ENCODE measurements at regions not wholly inside any gene's neighbourhood (a gene's known extent, or its start where the extent isn't known, plus 50 kb on each side); places are given as distances from the start of the nearest gene placed in this dataset.

GRCh38 chr14:76271041-76271755 lies 104.7 kb upstream of the ESRRB start:
- TF ChIP-seq, protein P1, sequence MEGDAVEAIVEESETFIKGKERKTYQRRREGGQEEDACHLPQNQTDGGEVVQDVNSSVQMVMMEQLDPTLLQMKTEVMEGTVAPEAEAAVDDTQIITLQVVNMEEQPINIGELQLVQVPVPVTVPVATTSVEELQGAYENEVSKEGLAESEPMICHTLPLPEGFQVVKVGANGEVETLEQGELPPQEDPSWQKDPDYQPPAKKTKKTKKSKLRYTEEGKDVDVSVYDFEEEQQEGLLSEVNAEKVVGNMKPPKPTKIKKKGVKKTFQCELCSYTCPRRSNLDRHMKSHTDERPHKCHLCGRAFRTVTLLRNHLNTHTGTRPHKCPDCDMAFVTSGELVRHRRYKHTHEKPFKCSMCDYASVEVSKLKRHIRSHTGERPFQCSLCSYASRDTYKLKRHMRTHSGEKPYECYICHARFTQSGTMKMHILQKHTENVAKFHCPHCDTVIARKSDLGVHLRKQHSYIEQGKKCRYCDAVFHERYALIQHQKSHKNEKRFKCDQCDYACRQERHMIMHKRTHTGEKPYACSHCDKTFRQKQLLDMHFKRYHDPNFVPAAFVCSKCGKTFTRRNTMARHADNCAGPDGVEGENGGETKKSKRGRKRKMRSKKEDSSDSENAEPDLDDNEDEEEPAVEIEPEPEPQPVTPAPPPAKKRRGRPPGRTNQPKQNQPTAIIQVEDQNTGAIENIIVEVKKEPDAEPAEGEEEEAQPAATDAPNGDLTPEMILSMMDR (IDR thresholded peaks at IDR 0.05): no peak
- WGBS, 2 donors: 80 to 82% methylated on average over 15 of the region's 15 CpGs

DNA sequence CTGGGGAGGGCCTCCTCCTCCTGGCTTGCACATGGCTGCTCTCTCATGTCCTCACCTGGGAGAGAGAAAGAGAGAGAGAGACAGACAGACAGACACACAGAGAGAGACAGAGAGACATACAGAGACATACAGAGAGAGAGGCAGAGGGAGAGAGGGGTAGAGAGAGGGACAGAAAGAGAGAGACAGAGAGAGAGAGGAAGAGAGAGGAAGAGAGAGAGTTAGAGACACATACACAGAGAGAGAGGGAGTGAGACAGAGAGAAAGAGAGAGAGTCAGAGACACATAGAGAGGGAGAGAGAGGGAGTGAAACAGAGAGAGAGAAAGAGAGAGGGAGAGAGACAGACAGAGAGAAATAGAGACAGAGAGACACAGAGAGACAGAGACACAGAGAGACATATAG lies 103.6 kb upstream of the ESRRB start:
- Histone ChIP-seq H3K9me3 (no peaks in the 10 kb centered on the region), H3K36me3 (no peaks in the 10 kb centered on the region), H3K4me1 (peaks cover 0 to 9% (median 1%) of the 10 kb centered on the region in 9 donors), H3K4me3 (no peak overlapping the region), H3K27me3 (peaks cover 0 to 16% (median 0%) of the 10 kb centered on the region in 7 donors), H3K27ac (no peak overlapping the region)
- DNase-seq: no peak
- ATAC-seq: no peak
- intact Hi-C loops (cut with DNase I): no loop called here
- TF ChIP-seq, protein P1 (IDR thresholded peaks at IDR 0.05): no peak

More at GRCh38 chr14:76271041-76271755, 104.7 kb upstream of the ESRRB start:
- Histone ChIP-seq H3K36me3 (no peaks in the 10 kb centered on the region), H3K9me3 (no peaks in the 10 kb centered on the region), H3K27ac (no peak overlapping the region), H3K4me1 (peaks cover 0 to 13% (median 5%) of the 10 kb centered on the region in 9 donors), H3K27me3 (peaks cover 0 to 16% (median 0%) of the 10 kb centered on the region in 7 donors), H3K4me3 (no peak overlapping the region)
- DNase-seq: no peak
- intact Hi-C loops (cut with DNase I): no loop called here
- no peak for ATAC-seq

DNA sequence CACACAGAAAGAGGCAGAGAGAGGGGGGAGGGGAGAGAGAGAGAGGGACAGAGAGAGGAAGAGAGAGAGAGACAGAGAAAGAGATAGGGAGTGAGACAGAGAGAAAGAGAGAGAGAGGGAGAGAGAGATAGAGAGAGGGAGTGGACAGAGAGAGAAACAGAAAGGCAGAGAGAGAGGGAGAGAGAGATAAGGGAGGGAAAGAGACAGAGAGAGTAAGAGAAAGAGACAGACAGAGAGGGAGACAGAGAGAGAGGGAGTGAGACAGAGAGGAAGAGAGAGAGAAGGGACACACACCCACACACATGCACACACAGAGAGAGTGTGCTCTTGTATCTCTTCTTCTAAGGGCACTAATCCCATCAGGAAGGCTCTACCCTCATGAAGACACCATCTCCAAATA lies 103.2 kb upstream of the ESRRB start:
- Histone ChIP-seq H3K9me3 (no peaks in the 10 kb centered on the region), H3K27me3 (peaks cover 0 to 16% (median 0%) of the 10 kb centered on the region in 7 donors), H3K27ac (no peak overlapping the region), H3K4me1 (peaks cover 0 to 4% (median 0%) of the 10 kb centered on the region in 9 donors), H3K36me3 (no peaks in the 10 kb centered on the region), H3K4me3 (no peak overlapping the region)
- intact Hi-C loops (cut with DNase I): no loop called here
- TF ChIP-seq, protein P1 (IDR thresholded peaks at IDR 0.05): no peak
- no peak for DNase-seq
- ATAC-seq: no peak

DNA sequence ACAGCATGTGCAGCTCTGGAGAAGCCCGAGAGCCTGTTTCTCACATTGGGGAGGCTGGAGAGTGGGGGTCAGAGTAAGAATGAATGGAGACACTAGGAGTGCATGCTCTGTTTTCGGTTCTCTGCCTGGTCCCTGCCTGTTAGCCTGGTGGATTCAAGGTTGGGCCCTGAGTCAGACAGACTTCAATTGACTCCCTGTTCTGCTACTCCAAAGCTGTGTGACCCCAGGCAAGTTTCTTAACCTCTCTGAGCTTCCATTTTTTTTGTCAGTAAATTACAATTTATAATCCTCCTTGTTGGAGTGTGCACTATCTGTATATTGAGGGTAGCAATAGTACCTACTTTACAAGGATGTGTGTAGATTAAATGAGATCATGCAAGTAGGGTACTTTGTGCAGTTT lies 102.6 kb upstream of the ESRRB start:
- H3K27ac ChIP-seq: no peak overlapping the region
- H3K27me3 ChIP-seq: peaks cover 0 to 14% (median 0%) of the 10 kb centered on the region in 7 donors
- no peak overlapping the region for H3K4me3 ChIP-seq
- TF ChIP-seq, protein P1 (IDR thresholded peaks at IDR 0.05): no peak
- peaks cover 0 to under 1% (median 0%) of the 10 kb centered on the region in 9 donors for H3K4me1 ChIP-seq
- ATAC-seq (no peak), DNase-seq (no peak)
- WGBS, 2 donors: 67 to 81% methylated on average over 2 of the region's 2 CpGs
- intact Hi-C loops (cut with DNase I): no loop called here
- H3K9me3 ChIP-seq: no peaks in the 10 kb centered on the region
- H3K36me3 ChIP-seq: no peaks in the 10 kb centered on the region

Measured in heart right ventricle (tissue), 16 donors.